GM12865 (cell line): ENCODE measurements at regions not wholly inside any gene's neighbourhood (a gene's known extent, or its start where the extent isn't known, plus 50 kb on each side); places are given as distances from the start of the nearest gene placed in this dataset.

ENCODE experiments used
- DNase-seq: peaks from one replicate; pipeline ENCODE4 v3.0.0; 2010; ENCODE audit warnings: low read depth
- H3K4me3 ChIP-seq: 2 replicates; pipeline ENCODE4 v1.5.1; 2011; ENCODE audit warnings: mild to moderate bottlenecking, low read depth, low read length, control low read depth
- TF ChIP-seq, protein P1 (sequence below): IDR thresholded peaks from 2 replicates; pipeline ENCODE4 v1.5.1; 2011; ENCODE audit warnings: low read length, control low read depth, low read depth, inconsistent platforms; ENCODE audit not compliant: insufficient read depth; ENCODE audit errors: missing control alignments

DNA sequence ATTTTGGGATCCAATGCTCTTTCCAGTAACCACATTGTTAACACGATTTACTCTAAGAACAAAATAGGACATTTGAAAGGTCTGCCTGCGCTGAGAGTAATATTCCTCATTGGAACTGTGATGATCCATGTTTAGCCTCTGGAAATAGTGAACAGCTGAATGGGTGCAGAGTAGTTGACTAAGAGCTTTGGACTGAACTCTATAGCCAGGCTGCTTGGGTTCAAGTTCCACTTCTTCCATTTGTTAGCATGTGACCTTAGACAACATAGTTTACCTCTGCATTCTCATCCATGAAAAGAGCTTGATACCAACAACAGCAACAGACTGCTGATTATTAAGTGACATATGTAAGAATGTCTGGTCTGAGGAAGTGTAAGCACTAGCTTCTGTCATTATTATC, 128.3 kb upstream of the MMADHC start:
- no peak for DNase-seq
- H3K4me3 ChIP-seq: no peak overlapping the region
- TF ChIP-seq, protein P1, sequence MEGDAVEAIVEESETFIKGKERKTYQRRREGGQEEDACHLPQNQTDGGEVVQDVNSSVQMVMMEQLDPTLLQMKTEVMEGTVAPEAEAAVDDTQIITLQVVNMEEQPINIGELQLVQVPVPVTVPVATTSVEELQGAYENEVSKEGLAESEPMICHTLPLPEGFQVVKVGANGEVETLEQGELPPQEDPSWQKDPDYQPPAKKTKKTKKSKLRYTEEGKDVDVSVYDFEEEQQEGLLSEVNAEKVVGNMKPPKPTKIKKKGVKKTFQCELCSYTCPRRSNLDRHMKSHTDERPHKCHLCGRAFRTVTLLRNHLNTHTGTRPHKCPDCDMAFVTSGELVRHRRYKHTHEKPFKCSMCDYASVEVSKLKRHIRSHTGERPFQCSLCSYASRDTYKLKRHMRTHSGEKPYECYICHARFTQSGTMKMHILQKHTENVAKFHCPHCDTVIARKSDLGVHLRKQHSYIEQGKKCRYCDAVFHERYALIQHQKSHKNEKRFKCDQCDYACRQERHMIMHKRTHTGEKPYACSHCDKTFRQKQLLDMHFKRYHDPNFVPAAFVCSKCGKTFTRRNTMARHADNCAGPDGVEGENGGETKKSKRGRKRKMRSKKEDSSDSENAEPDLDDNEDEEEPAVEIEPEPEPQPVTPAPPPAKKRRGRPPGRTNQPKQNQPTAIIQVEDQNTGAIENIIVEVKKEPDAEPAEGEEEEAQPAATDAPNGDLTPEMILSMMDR: no peak

DNA sequence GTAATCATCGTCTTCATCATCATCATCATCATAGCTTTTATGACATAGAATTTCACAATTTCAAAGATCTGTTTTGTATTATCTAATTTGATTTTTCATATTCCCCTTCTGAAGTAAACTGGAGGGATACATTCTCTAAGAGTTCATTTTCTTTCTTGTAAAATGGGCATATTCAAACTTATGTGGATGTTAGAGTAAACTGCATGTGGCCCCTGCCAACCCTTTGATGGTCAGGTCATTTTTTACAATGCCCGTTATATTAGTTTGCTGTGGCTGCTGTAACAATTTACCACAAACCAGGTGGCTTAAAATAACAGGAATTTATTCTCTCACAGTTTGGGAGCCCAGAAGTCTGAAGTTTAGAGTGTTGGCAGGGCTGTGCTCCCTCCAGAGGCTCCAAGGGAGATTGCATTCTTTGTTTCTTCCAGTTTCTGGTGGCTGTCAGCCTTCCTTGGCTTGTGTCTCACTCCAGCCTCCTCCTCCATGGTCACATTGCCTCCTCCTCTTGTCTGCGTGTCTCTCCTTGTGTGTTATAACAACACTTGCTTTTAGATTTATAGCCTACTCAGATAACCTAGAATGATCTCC, 127.5 kb upstream of the MMADHC start:
- DNase-seq: peak; percentile 13
- no peak overlapping the region for H3K4me3 ChIP-seq
- TF ChIP-seq, protein P1: peak; percentile 49

DNA sequence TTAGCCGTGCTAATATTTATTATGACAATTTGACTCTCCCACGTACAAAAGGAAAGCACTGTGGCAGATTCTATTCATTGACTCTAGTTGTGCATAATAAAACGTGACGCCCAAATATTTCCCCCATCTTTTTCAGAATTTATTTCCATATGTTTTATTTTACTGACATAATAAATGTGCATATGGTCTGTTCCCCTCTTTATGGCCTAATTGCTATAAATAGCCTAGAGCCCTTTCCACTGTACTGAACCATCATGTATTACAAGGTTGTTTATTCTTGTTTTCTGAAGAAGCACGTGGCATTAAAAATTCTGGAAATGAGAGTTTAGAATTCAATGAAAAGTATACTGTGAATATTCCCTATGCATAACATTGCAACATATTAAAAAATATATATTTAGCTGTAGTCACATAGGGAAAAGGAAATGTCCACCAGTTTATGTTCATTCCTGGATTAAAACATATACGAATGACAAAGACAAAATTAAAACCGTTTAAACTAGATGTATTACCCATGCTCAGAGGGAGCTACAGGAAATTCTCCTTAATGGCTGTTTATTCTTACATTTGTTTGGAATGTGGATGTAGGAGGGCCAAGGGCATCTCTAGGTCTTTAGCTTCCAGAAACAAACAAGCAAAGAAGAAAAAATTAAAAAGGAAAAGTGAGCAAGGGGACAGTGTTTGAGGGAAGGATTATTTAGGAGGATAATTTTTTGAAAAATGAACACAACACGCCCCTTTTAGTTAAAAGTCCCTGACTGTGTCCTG, 122.1 kb upstream of the MMADHC start:
- DNase-seq: no peak
- no peak overlapping the region for H3K4me3 ChIP-seq
- TF ChIP-seq, protein P1: no peak

DNA sequence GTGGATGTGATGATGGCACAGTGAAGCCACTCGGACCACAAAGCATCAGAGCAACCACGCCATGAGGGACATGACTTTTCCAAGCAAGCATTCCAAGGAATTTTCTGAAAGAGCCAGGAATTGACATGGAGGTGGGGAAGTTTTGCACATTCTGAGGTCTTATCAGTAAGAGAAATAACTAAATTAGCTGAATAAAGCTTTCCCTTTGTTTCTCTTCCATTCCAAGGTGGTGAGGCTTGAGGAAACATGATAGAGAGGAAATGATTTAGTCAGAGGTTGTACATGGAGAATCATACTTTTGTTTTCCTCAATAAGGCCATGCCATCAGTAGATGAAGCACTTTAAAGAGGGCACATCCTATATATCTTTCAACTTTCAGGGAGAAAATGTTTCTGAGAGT, 115.7 kb upstream of the MMADHC start:
- TF ChIP-seq, protein P1: no peak
- DNase-seq: no peak

DNA sequence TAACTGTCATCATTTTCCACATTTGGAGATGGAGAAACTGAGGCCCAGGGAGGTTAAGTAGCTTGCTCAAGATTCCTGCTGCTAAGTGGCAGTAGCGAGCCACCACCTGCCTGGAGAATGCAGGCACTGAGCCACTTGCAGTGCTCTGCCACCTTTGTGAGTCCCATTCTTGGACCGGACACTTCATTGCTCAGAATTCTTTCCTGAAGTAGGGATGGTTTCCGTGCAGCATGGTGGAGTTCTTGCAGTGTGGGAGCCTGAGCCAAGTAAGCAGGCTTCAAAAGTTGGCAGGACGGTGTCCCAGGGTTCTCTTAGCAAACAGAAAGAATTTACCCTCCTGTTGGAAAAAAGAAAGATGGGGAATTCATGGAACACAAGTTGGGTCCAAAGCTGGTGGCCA, 115.0 kb upstream of the MMADHC start:
- no peak for DNase-seq
- H3K4me3 ChIP-seq: no peak overlapping the region
- TF ChIP-seq, protein P1: no peak

More for the DNA sequence above, 115.7 kb upstream of the MMADHC start:
- H3K4me3 ChIP-seq: no peak overlapping the region

DNA sequence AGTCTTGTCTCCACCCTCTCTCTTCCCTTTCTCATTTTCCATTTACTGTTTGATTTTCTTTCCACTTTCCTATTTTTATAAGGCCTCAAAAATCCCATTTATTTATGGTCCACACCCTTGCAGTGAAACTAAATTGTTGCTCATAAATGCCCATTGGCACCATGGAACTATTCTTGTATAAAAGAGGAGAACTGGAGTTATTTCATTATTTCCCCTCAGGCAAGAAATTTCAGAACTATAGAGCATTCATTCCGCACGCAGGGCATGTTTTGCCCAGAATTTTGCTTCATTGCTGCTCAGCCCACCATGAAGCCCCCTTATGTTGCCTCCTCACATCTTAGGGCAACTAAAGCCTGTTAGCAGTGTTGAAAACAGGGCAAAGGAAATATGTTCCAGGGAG, 113.7 kb upstream of the MMADHC start:
- DNase-seq: no peak
- no peak overlapping the region for H3K4me3 ChIP-seq
- TF ChIP-seq, protein P1: no peak
